Right lobe of liver (tissue), 4 donors: ENCODE measurements at regions not wholly inside any gene's neighbourhood (a gene's known extent, or its start where the extent isn't known, plus 50 kb on each side); places are given as distances from the start of the nearest gene placed in this dataset.

Experiments
- POLR2A ChIP-seq: fragments of 450-650 bp; IDR thresholded peaks from one replicate; pipeline ENCODE4 v1.6.1; 2017; ENCODE audit warnings: antibody characterized with exemption, mild to moderate bottlenecking
- TF ChIP-seq, protein P1 (sequence below), 4 donors: fragments of 200-600 bp in 3 of 4; fragments of 450-650 bp in 1 of 4; IDR thresholded peaks; one replicate each; pipeline versions ENCODE4 v1.5.1 to v1.8.0; 2016 to 2022; ENCODE audit warnings: antibody characterized with exemption in 4 of 4, mild to moderate bottlenecking in 2 of 4
- donor health status: DM: no; HTN: no; CAD: no.
- donor health status: DM: no; HTN: no; CAD: no.
- donor health status: DM: no; HTN: yes; CAD: no.

GRCh38 chr5:8033261-8033660 is 164.3 kb downstream of the MTRR start:
- TF ChIP-seq, protein P1, sequence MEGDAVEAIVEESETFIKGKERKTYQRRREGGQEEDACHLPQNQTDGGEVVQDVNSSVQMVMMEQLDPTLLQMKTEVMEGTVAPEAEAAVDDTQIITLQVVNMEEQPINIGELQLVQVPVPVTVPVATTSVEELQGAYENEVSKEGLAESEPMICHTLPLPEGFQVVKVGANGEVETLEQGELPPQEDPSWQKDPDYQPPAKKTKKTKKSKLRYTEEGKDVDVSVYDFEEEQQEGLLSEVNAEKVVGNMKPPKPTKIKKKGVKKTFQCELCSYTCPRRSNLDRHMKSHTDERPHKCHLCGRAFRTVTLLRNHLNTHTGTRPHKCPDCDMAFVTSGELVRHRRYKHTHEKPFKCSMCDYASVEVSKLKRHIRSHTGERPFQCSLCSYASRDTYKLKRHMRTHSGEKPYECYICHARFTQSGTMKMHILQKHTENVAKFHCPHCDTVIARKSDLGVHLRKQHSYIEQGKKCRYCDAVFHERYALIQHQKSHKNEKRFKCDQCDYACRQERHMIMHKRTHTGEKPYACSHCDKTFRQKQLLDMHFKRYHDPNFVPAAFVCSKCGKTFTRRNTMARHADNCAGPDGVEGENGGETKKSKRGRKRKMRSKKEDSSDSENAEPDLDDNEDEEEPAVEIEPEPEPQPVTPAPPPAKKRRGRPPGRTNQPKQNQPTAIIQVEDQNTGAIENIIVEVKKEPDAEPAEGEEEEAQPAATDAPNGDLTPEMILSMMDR (IDR thresholded peaks at IDR 0.05), result no peak
- TF ChIP-seq POLR2A, result no peak
